ENCODE measurements at regions not wholly inside any gene's neighbourhood (a gene's known extent, or its start where the extent isn't known, plus 50 kb on each side); places are given as distances from the start of the nearest gene placed in this dataset.
A peak's percentile ranks its signal among the peaks of the same experiment; 100 is the strongest.

DNA sequence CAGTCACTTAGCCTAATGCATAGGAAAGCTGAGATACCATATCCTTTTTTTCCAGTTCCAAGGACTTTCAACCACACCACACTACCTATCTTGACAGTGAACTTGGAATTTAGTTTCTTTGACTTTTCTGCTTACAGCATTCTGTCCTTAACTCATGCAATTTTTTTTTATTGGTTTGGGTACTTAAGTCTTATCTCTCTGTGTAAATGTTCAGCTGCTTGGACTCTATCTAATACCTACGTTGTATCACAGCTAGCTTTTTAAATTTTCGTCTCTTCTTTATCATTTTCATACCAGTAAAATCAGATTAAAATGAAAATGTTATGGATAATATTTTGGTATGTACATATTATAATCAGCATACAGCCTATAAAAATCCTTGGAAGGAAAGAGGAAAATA, 106.9 kb upstream of the ADGRF1 start:
- DNase-seq: no peak

DNA sequence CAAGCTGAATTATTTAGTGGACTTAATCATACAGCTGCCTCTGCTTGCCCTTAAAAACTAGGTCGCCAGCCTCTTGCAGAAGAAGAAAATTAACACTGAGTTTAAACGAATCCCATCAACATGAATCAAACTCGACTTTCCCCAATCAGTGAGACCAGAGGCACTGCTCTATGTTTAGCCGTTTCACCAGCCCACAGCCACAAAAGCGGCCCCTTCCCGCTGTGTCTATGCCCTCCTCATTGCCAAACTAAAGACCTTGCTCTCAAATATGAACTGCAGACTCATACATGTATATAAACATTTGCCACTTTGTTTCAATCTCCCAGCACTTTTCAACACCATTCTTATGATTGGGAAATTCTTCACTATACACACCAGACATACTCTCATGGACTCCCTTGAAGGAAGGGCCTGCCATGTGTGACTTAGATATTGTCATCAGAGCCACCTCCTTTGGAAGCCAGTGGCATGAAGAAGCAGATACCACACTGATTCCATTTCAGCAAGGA, 105.8 kb upstream of the ADGRF1 start:
- no peak for DNase-seq

DNA sequence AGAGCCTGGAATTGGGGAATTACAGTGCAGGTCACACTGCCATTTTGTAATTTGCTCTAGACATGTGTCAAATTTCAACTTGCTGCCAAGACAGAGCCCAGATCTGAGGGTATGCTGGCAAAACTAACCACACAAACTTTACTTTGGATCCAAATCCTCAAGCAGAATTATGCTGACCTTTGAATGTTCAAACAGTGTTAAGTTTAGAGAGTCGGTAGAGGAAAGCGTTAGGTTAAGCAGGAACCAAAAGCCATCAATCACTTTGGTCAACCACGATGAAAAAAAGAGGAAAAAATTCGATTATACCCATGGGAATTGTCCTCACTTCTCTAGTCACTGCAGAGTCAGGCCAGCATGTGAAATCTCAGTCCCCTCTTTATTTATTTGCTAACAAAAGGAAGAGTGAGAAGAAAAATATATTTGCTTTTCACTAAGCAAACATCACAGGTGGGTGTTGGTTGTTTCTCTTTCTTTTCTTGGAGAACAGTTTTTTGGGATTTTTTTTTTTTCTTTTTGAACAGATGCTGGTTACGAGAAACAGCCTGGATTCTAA, 105.1 kb upstream of the ADGRF1 start:
- no peak for DNase-seq

DNA sequence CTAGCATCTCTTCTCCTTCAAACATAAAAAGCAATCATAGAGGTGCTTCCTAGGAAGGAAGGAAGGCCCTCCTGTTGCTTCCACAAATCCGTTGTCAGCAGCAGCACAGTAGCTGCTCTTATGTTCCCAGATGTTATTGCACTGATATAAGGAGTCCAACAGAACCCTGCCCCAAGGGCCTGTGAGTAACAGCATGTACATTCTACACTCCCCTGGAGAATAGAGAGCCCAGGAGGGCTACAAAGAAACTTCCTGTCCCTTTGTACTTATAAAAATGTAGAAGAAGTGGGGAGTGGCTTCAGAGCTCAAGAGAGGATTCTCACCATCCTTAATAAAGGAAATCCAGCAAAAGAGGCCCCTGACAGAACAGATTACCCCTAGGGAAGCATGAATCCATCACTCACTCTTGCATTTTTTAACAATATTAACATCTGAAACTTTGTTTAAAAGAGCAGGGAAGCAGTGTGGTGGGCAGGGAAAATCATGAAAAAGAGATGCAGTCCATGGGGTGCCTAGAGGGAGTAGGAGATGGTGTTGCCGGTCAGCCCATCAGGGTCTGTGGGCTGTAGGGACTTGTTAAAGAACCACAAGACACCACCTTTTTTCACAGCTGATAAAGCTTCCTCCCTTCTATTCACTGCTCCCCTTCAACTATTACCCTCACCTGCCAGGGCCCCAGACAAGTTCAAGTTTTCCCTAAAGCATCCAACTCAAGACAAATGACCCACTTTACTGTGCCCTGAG, 104.5 kb upstream of the ADGRF1 start:
- no peak for DNase-seq

DNA sequence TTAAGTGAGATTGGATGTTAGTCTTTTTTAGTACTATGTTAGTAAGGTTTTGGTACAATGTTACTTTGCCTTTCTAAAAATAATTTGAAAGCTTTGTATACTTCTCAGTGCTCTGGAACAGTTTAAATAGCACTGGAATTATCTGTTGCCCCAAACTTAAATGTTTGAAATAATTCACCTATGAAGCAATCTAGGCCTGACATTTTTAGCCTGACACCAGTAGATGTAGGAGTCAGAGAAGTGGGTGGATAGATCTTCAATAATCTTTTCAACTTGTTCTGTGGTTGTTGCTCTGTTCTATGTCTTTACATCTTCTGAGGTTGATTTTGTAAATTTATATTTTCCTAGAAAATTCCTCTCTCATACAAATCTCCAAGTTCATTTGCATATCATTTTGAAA, 103.1 kb upstream of the ADGRF1 start:
- no peak for DNase-seq

DNA sequence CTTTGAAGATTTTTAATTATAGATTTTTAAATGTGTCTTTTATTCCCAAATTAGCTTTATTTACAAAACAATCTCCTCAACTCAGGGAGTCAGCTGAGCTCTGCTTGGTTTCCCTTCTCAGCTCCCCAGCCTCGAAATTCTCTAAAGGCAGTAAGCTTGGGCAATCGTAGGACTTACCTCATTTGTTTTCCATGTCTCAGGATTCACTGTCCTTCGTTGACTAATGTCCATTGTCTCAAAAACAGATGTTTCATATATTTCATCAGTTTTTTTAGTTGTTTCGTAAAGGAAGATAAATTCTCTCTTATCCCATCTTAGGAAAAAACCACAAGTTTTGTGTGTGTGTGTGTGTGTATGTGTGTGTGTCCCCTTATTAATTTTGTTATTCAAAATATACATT, 102.2 kb upstream of the ADGRF1 start:
- no peak for DNase-seq

DNA sequence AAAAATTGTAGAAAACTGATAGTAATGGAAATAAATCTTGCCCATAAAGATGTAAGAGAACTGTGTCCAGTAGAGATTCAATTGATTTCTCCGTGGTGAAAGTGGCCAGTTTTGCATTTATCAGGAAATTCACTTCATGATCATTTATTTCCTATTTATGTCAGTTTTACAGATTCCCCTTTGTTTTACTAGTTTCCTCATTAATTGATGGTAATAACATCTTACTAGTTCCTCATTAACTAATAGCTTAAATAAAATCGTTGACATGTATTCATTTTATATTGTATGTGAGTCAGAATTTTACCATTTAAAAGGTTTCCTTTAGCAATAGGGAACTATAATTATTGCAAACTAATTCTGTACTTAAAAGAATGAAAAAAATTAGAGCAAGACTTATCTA, 99.8 kb upstream of the ADGRF1 start:
- DNase-seq: no peak

DNA sequence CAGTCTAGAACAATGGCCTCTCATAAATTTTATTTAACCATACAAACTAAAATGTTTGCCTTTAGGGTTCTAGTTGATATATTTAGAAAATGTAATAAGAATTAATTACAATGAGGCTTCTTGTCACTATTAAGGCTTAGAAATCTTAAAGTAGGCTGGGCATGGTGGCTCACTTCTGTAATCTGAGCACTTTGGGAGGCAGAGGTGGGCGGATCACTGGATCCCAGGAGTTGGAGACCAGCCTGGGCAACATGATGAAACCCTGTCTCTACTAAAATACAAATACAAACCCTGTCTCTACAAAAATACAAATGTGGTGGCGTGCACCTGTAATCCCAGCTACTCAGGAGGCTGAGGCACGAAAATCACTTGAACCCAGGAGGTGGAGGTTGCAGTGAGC, 99.0 kb upstream of the ADGRF1 start:
- no peak for DNase-seq

DNA sequence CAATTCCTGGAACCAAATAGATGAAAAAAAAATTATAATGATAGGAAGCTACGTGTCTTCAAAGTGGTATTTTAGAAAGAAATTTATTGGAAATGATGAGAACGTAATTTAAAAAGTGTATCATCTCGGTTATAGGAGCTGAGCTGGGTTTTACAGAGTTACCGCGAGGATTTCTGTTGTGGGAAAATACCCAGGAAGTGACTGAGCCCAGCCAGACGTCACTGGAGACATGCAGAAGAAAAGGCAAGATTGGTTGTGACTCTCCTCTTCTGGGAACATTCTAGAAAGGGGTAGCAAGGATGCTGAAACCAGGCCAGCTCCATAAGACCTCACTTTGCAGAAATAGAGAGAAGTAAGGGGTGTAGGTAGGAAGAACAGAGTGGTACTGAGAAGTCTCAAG, 95.9 kb upstream of the ADGRF1 start:
- DNase-seq: no peak

DNA sequence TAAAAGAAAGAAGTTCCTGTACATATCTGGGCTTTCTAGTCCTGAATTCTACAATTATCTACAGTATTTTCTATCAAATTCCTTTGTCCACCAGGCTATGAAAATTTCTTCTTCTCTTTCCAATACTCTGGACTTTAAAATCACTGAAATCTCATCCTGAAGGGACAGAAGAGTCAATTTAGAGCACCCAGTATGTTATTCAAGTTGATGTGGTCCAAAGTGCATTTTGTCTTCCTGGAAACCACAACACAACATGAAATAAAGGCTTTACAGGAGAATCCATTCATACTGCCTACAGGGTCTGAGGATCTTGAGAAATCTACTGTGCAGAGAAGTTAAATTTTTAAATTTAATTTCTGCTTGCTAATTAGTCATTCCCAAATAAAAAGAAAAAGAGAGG, 94.9 kb upstream of the ADGRF1 start:
- no peak for DNase-seq

DNA sequence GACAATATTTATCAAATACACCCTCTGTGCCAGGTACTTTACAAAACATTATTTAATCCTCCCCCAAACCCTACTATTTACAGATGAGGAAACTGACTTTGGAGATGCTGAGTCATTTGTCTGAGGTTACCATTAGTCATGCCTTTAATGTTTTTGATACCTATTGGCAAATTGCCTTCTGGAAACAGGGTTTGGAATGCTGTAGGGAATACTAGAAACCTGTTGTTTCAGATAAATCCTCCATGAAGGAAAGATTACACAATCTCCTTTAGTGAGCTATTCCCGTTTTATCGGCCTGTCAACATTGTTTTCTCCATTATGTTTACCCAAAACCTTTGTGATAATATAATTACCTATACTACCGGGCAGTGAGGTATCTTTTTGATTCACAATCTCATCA, 93.6 kb upstream of the ADGRF1 start:
- DNase-seq: no peak

DNA sequence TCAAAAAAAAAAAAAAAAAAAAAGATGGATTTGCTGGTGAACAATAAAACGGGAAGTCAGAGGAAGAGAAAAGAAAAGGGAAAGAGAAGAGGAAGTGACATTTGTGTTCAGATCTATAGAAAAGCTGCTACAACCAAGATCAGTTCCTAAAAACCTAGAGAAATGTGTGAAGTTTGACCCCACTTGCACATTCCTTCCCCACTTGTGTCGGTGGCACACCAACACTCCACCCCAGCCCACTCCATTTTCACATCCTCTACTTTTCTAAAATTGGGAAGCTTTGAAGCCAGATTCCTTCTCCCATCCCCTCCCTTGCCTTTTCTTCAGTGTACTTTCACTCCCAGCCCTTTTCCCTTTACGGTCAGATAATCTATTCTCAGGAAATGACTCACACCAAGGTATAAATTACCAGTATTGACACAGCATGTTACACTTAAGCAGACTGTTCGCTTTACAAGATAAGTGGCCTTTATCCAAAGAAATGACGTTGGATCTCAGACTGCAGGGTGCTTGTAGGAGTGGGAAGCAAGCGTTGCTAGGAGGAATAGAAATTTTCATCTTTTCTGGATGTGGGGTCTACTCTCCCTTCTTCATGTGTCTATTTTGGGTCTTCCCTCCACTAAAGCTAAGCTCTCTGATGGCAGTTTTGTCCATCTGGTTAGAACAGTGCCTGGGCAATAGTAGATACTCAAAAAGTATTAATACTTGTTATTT, 92.5 kb upstream of the ADGRF1 start:
- DNase-seq: peak; percentile 85

DNA sequence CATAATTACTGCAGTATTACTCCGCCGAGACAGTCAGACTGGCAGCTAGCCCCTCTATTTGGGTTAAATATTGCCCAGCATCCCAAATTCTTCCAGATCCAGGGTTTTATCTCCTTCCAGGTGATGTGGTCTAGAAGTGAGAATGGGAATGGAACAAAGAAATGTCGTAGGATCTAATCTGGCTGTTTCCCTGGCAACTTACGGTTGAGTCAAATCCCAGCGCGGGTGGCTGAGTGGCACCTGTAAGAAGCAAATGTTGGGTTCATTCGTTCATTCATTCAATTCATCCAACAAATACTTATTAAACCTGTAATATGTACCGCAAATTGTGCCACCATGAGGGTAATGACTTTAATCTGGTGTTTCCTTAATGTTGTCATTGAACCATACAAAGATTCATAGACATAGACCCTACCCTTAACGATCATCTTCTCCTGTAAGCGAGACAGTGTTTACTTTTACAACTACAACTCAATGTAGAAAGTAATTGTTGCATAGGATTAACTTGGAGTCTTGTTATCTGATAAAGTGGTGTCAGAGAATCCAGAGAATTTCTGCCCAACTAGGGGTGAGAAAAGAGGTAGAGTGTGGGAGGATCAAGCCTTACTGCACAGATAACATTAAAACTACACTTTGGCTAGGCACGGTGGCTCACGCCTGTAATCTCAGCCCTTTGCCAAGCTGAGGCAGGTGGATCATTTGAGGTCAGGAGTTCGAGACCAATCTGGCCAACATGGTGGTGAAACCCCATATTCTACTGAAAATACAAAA, 91.3 kb upstream of the ADGRF1 start:
- DNase-seq: no peak

DNA sequence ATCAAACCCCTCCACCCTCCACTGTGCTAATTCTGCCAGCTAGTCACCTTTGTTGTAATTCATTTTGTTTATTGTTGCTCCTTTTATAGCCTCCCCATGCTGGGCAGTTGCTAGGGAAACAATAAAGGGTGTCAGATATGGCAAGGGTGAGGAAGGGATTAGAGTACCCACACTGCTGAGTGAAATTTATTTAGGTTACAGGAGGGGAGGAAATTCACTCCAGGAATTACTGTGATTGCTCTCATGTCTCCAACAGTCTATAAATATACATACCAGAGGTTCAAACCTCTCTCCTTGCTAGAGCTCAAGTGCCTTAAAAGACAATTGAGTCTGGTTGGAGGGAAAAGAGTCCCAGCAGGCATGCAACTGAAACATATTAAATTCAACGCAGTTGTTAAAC, 90.6 kb upstream of the ADGRF1 start:
- no peak for DNase-seq

DNA sequence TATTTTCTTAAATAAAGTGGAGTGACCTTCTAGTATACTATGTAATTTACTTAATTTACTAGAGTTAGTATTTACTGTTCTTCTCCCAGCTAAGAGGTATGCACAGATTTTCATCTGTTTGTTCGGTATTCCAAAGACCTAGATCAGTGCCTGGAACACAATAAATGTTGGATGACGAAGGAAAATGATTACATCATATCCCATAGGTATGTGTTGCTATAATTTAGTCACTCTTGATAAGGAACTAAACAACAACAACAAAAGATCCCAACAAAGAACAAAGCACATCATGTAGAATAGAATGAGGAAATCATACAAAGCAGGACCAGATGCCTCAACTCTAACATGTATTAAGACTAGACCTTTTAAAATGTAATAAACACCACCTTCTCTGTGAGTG, 89.6 kb upstream of the ADGRF1 start:
- DNase-seq: no peak

DNA sequence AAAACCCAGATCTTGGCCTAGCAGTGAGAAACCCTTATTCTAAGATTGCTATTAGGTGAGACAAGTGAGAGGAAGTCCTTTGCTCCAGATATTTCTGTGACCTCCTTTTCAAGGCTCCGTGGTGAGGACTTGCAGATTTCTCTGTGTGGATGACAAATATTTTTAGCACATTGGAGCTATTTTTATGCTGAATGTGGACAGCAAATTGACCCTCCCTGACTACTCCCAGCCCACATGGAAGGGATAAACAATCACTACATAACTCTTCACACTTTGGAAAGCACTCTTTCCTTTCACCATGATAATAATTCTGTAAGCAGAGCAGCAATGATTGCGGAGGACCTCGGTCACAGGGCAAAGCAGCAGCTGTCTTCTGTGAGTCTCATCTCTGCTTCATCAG, 88.0 kb upstream of the ADGRF1 start:
- DNase-seq: no peak

DNA sequence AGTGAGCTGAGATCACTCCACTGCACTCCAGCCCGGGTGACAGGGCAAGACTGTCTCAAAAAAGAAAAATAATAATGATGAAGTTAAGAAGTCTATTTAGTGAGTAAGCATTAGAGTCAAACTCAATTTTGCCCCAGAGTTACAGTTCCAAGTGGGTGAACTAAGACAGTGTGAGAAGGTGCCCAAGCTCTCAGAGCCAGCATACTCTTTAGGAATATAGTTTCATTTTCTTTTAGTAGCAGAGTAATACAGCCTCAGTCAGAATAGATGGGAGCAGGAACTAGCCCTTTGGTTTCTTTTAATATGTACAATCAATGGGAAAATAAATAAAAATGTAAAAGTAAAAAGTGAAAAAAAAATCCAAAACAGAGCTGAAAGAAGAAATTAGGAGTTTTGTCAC, 87.0 kb upstream of the ADGRF1 start:
- DNase-seq: no peak

DNA sequence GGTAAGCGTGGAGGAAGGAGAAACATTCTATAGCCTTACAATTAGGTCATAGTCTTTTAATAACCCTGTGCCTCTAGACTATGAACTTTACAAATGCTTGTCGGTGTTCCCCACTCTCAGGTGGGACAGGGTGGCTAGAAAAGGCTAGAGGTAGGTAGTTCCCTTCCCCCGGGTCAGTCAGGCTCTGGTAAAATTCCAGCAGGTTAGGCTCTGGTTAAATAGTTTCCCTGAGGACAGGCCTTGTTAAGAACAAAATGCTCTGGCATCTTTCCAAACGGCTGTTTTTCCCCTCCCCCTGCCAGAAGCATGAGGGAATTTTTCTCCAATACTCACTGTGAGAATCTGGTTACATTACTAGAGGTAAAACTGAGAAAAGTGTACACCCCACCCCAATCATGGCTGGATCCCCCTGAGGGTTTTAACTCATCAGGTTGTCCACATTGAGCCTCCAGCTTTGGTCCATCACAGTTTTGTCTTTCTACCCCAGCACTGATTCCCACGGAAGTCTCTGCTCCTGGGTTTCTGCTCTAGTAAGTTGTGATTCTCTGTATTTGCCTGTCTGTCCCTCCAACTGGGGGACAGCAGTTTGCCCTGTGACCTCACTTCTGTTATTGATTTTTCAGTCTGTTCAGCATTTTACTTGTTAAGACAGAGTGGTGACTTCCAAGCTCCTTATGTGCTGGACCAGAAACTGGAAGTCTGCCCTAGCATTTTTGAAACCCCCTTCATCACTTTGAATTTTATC, 84.7 kb upstream of the ADGRF1 start:
- no peak for DNase-seq

DNA sequence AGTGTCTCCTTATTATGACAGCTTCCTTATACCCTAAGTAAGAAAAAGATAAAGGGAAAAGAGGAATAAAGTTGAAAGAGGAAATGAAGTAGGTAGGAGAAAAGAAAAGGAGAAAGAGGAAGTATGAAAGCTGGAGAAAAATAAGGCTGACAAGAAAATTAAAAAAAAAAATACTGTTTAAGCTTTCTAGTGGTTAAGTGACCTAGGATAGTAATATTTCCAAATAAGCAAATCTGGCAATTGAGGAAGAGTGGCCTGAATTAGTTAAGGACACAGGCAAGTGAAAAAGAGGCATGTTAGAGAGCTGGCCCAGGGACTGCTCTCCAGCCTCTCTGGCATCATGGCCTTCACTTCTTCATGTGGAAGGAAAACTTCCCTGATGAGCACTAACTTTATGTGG, 76.5 kb upstream of the ADGRF1 start:
- DNase-seq: no peak

DNA sequence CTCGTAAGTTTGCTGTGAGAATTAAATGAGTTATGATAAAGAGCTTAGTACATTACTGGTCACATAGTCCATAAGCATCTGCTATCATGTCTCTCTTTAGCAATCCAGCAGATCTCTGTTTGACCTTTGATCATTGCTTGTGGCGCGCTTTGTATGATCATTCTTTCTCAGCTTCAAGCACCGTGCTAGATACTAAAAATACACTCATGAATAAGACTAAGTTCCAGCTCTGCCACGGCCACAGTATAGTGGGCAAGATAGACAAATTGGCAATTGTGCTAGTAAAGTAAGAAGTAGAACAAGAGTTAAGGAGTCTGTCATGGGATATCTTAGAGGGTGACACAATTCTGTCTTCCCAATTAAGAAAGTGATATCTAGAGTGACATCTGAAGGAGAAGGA, 75.2 kb upstream of the ADGRF1 start:
- DNase-seq: no peak

DNA sequence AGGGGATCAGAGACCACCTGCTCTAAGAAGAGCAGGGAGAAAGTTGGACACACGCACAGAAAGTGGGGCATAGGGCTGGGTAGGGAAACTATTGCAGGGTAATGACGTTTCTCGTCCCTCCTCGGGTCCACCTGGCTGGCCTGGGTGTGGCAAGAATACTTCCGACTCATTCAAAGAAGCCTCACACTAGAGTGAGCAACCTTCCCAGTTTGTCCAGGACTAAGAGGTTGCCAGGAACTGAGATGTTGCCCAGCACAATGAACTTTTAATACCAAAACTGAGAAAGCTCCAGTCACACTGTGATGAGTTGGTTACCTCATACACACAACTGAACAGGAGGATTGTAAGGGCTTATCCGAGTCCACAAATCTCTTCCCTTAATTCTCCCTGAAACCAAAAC, 74.5 kb upstream of the ADGRF1 start:
- no peak for DNase-seq

DNA sequence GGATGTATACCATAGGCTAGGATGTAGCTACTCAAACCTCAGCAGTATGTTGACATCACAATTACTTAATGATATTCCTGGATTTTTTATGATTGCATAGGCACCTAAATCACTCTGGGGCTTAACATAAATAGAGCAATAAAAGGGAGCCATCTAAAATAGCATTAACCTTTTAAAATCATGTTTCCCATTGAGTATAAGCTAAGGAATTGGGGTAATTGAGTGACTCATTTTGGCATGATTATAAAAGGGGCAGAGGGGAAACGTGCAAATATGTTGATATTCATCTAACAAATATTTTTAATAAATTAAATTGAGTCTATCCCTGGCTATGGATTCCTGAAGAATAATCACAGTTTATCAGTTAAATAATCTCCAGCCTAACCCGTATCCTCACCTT, 74.0 kb upstream of the ADGRF1 start:
- no peak for DNase-seq

DNA sequence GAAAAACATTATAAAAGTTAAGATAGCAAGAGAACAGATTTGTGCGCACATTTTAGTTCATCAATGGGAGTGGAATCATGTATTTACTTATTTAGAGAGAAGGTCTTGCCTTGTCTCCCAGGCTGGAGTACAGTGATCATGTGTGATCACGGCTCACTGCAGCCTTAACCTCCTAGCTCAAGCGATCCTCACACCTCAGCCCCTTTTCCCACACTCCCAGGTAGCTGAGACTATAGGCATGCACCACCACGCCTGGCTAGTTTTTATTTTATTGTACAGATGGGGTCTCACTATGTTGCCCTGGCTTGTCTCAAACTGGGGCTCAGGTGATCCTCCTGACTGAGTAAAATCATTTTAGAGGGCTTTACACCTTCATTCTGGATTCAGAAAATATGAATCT, 72.3 kb upstream of the ADGRF1 start:
- DNase-seq: no peak

All from NCI-H1436 treated with DMSO at 0.1 percent for 48 hours (cell line).